Activated CD8-positive, alpha-beta memory T cell treated with anti-CD3 and anti-CD28 coated beads, Interleukin-2, amount 50 U/mL, for 1 hour (primary cell): ENCODE measurements at regions not wholly inside any gene's neighbourhood (a gene's known extent, or its start where the extent isn't known, plus 50 kb on each side); places are given as distances from the start of the nearest gene placed in this dataset.
"Not testable (repeated sequence)": the region's sequence is repeated elsewhere in the genome, so short reads cannot be mapped to it uniquely, and the experiment has no call there.

Experiments used
- DNase-seq: peaks from one replicate; pipeline ENCODE4 v3.0.0-alpha.2; 2020; ENCODE audit errors: extremely low read depth

GRCh38 chrX:39043838-39044550, 242.7 kb downstream of the MID1IP1 start:
- no peak for DNase-seq

- no peak for DNase-seq
Measured at GRCh38 chrX:39047174-39047573, 245.9 kb downstream of the MID1IP1 start.

- no peak for DNase-seq
Measured at GRCh38 chrX:39049975-39050374, 248.7 kb downstream of the MID1IP1 start.

- DNase-seq: no peak
Measured at GRCh38 chrX:39050427-39050826, 249.2 kb downstream of the MID1IP1 start.

GRCh38 chrX:39052751-39053150, 251.5 kb downstream of the MID1IP1 start:
- DNase-seq: no peak

- no peak for DNase-seq
Measured at GRCh38 chrX:39058724-39059123, 257.5 kb downstream of the MID1IP1 start.

GRCh38 chrX:39059866-39060265, 258.6 kb downstream of the MID1IP1 start:
- no peak for DNase-seq

- no peak for DNase-seq
Measured at GRCh38 chrX:39063037-39063436, 261.8 kb downstream of the MID1IP1 start.

- no peak for DNase-seq
Measured at GRCh38 chrX:39063702-39064101, 262.4 kb downstream of the MID1IP1 start.

- no peak for DNase-seq
Measured at GRCh38 chrX:39065051-39065871, 264.0 kb downstream of the MID1IP1 start.

GRCh38 chrX:39067866-39068265, 266.6 kb downstream of the MID1IP1 start:
- DNase-seq: no peak

- DNase-seq: not testable (repeated sequence)
Measured at GRCh38 chrX:39068634-39069033, 267.4 kb downstream of the MID1IP1 start.

GRCh38 chrX:39070009-39070408, 268.8 kb downstream of the MID1IP1 start:
- DNase-seq: no peak

GRCh38 chrX:39073131-39073530, 271.9 kb downstream of the MID1IP1 start:
- no peak for DNase-seq

- no peak for DNase-seq
Measured at GRCh38 chrX:39096599-39096998, 295.3 kb downstream of the MID1IP1 start.

GRCh38 chrX:39104745-39105144, 303.5 kb downstream of the MID1IP1 start:
- DNase-seq: no peak

GRCh38 chrX:39112143-39112542, 310.9 kb downstream of the MID1IP1 start:
- DNase-seq: no peak

- no peak for DNase-seq
Measured at GRCh38 chrX:39115166-39115565, 313.9 kb downstream of the MID1IP1 start.

GRCh38 chrX:39117101-39117500, 315.8 kb downstream of the MID1IP1 start:
- no peak for DNase-seq

- DNase-seq: no peak
Measured at GRCh38 chrX:39121903-39122302, 320.6 kb downstream of the MID1IP1 start.

GRCh38 chrX:39125834-39126233, 324.6 kb downstream of the MID1IP1 start:
- no peak for DNase-seq

GRCh38 chrX:39133971-39134370, 332.7 kb downstream of the MID1IP1 start:
- DNase-seq: no peak

- DNase-seq: no peak
Measured at GRCh38 chrX:39137363-39137954, 336.2 kb downstream of the MID1IP1 start.
